ENCODE measurements at regions not wholly inside any gene's neighbourhood (a gene's known extent, or its start where the extent isn't known, plus 50 kb on each side); places are given as distances from the start of the nearest gene placed in this dataset.
"Not testable (repeated sequence)": the region's sequence is repeated elsewhere in the genome, so short reads cannot be mapped to it uniquely, and the experiment has no call there.

- DNase-seq (ENCODE audit: low read depth, low spot score) = no peak
- H3K9ac ChIP-seq (ENCODE audit: insufficient read length, low read depth) = no peak overlapping the region
- no peaks in the 10 kb centered on the region for H3K9me3 ChIP-seq (ENCODE audit: insufficient read depth, low read length)
- no peaks in the 10 kb centered on the region for H3K36me3 ChIP-seq (ENCODE audit: insufficient read depth, insufficient read length, low read length)
- no peaks in the 10 kb centered on the region for H3K4me1 ChIP-seq (ENCODE audit: insufficient read depth, insufficient read length)
- TF ChIP-seq SUZ12 (IDR thresholded peaks at IDR 0.05; ENCODE audit: extremely low read depth, insufficient read depth, insufficient read length) (no peak), YY1 (IDR thresholded peaks at IDR 0.05; ENCODE audit: insufficient read depth, insufficient read length) (no peak), ZNF274 (IDR thresholded peaks at IDR 0.05; ENCODE audit: low read depth, low read length) (no peak)
- no peak overlapping the region for H3K4me3 ChIP-seq (ENCODE audit: insufficient read length, low read depth)
- no peaks in the 10 kb centered on the region for H3K27me3 ChIP-seq (ENCODE audit: insufficient read depth, insufficient read length)
Measured at GRCh38 chr5:12095808-12096281, 191.6 kb upstream of the CTNND2 start.

GRCh38 chr5:12093586-12093985 lies 189.3 kb upstream of the CTNND2 start:
- H3K27me3 ChIP-seq (ENCODE audit: insufficient read depth, insufficient read length) = no peaks in the 10 kb centered on the region
- TF ChIP-seq YY1 (IDR thresholded peaks at IDR 0.05; ENCODE audit: insufficient read depth, insufficient read length) (no peak), ZNF274 (IDR thresholded peaks at IDR 0.05; ENCODE audit: low read depth, low read length) (no peak), SUZ12 (IDR thresholded peaks at IDR 0.05; ENCODE audit: extremely low read depth, insufficient read depth, insufficient read length) (no peak)
- no peak for DNase-seq (ENCODE audit: low read depth, low spot score)
- no peak overlapping the region for H3K4me3 ChIP-seq (ENCODE audit: insufficient read length, low read depth)
- no peak overlapping the region for H3K9ac ChIP-seq (ENCODE audit: insufficient read length, low read depth)
- no peaks in the 10 kb centered on the region for H3K4me1 ChIP-seq (ENCODE audit: insufficient read depth, insufficient read length)
- no peaks in the 10 kb centered on the region for H3K36me3 ChIP-seq (ENCODE audit: insufficient read depth, insufficient read length, low read length)
- no peaks in the 10 kb centered on the region for H3K9me3 ChIP-seq (ENCODE audit: insufficient read depth, low read length)

- no peaks in the 10 kb centered on the region for H3K36me3 ChIP-seq (ENCODE audit: insufficient read depth, insufficient read length, low read length)
- no peaks in the 10 kb centered on the region for H3K4me1 ChIP-seq (ENCODE audit: insufficient read depth, insufficient read length)
- no peak overlapping the region for H3K9ac ChIP-seq (ENCODE audit: insufficient read length, low read depth)
- TF ChIP-seq SUZ12 (IDR thresholded peaks at IDR 0.05; ENCODE audit: extremely low read depth, insufficient read depth, insufficient read length) (no peak), YY1 (IDR thresholded peaks at IDR 0.05; ENCODE audit: insufficient read depth, insufficient read length) (no peak), ZNF274 (IDR thresholded peaks at IDR 0.05; ENCODE audit: low read depth, low read length) (no peak)
- DNase-seq (ENCODE audit: low read depth, low spot score) = no peak
- no peak overlapping the region for H3K4me3 ChIP-seq (ENCODE audit: insufficient read length, low read depth)
- no peaks in the 10 kb centered on the region for H3K9me3 ChIP-seq (ENCODE audit: insufficient read depth, low read length)
- no peaks in the 10 kb centered on the region for H3K27me3 ChIP-seq (ENCODE audit: insufficient read depth, insufficient read length)
Measured at GRCh38 chr5:12080761-12081160, 176.5 kb upstream of the CTNND2 start.

- H3K27me3 ChIP-seq (ENCODE audit: insufficient read depth, insufficient read length); H3K36me3 ChIP-seq (ENCODE audit: insufficient read depth, insufficient read length, low read length); DNase-seq (ENCODE audit: low read depth, low spot score); H3K4me1 ChIP-seq (ENCODE audit: insufficient read depth, insufficient read length); H3K4me3 ChIP-seq (ENCODE audit: insufficient read length, low read depth); H3K9me3 ChIP-seq (ENCODE audit: insufficient read depth, low read length); H3K9ac ChIP-seq (ENCODE audit: insufficient read length, low read depth): not testable (repeated sequence)
Measured at GRCh38 chr5:12078286-12078685, 174.0 kb upstream of the CTNND2 start.

GRCh38 chr5:12073426-12073825 lies 169.2 kb upstream of the CTNND2 start:
- Histone ChIP-seq H3K36me3 (ENCODE audit: insufficient read depth, insufficient read length, low read length) (no peaks in the 10 kb centered on the region), H3K4me1 (ENCODE audit: insufficient read depth, insufficient read length) (no peaks in the 10 kb centered on the region)
- no peak for DNase-seq (ENCODE audit: low read depth, low spot score)

GRCh38 chr5:12072441-12072840 lies 168.2 kb upstream of the CTNND2 start:
- Histone ChIP-seq H3K27me3 (ENCODE audit: insufficient read depth, insufficient read length) (no peaks in the 10 kb centered on the region), H3K4me3 (ENCODE audit: insufficient read length, low read depth) (no peak overlapping the region), H3K4me1 (ENCODE audit: insufficient read depth, insufficient read length) (no peaks in the 10 kb centered on the region), H3K36me3 (ENCODE audit: insufficient read depth, insufficient read length, low read length) (no peaks in the 10 kb centered on the region), H3K9me3 (ENCODE audit: insufficient read depth, low read length) (no peaks in the 10 kb centered on the region), H3K9ac (ENCODE audit: insufficient read length, low read depth) (no peak overlapping the region)
- no peak for TF ChIP-seq SUZ12 (IDR thresholded peaks at IDR 0.05; ENCODE audit: extremely low read depth, insufficient read depth, insufficient read length)
- no peak for TF ChIP-seq YY1 (IDR thresholded peaks at IDR 0.05; ENCODE audit: insufficient read depth, insufficient read length)
- no peak for TF ChIP-seq ZNF274 (IDR thresholded peaks at IDR 0.05; ENCODE audit: low read depth, low read length)
- DNase-seq (ENCODE audit: low read depth, low spot score) = no peak

More at GRCh38 chr5:12073426-12073825, 169.2 kb upstream of the CTNND2 start:
- no peaks in the 10 kb centered on the region for H3K9me3 ChIP-seq (ENCODE audit: insufficient read depth, low read length)
- TF ChIP-seq YY1 (IDR thresholded peaks at IDR 0.05; ENCODE audit: insufficient read depth, insufficient read length) = no peak
- TF ChIP-seq SUZ12 (IDR thresholded peaks at IDR 0.05; ENCODE audit: extremely low read depth, insufficient read depth, insufficient read length) = no peak
- no peak for TF ChIP-seq ZNF274 (IDR thresholded peaks at IDR 0.05; ENCODE audit: low read depth, low read length)
- no peaks in the 10 kb centered on the region for H3K27me3 ChIP-seq (ENCODE audit: insufficient read depth, insufficient read length)
- no peak overlapping the region for H3K9ac ChIP-seq (ENCODE audit: insufficient read length, low read depth)
- H3K4me3 ChIP-seq (ENCODE audit: insufficient read length, low read depth) = no peak overlapping the region

- no peak for DNase-seq (ENCODE audit: low read depth, low spot score)
- Histone ChIP-seq H3K9me3 (ENCODE audit: insufficient read depth, low read length) (no peaks in the 10 kb centered on the region), H3K4me1 (ENCODE audit: insufficient read depth, insufficient read length) (no peaks in the 10 kb centered on the region), H3K27me3 (ENCODE audit: insufficient read depth, insufficient read length) (no peaks in the 10 kb centered on the region), H3K4me3 (ENCODE audit: insufficient read length, low read depth) (no peak overlapping the region), H3K9ac (ENCODE audit: insufficient read length, low read depth) (no peak overlapping the region), H3K36me3 (ENCODE audit: insufficient read depth, insufficient read length, low read length) (no peaks in the 10 kb centered on the region)
- no peak for TF ChIP-seq YY1 (IDR thresholded peaks at IDR 0.05; ENCODE audit: insufficient read depth, insufficient read length)
- TF ChIP-seq SUZ12 (IDR thresholded peaks at IDR 0.05; ENCODE audit: extremely low read depth, insufficient read depth, insufficient read length) = no peak
- TF ChIP-seq ZNF274 (IDR thresholded peaks at IDR 0.05; ENCODE audit: low read depth, low read length) = no peak
Measured at GRCh38 chr5:12071455-12071854, 167.2 kb upstream of the CTNND2 start.

All from NT2/D1 (cell line).